ENCODE measurements at regions not wholly inside any gene's neighbourhood (a gene's known extent, or its start where the extent isn't known, plus 50 kb on each side); places are given as distances from the start of the nearest gene placed in this dataset.

GRCh38 chr6:90403489-90404381, 107.1 kb upstream of the BACH2 start:
- no peak for DNase-seq (ENCODE audit: low spot score)

GRCh38 chr6:90402831-90403192, 106.2 kb upstream of the BACH2 start:
- DNase-seq (ENCODE audit: low spot score) = no peak

- DNase-seq (ENCODE audit: low spot score) = no peak
These were observed 105.5 kb upstream of the BACH2 start for GRCh38 chr6:90401933-90402830.

GRCh38 chr6:90399970-90400369, 103.3 kb upstream of the BACH2 start:
- no peak for DNase-seq (ENCODE audit: low spot score)

- DNase-seq (ENCODE audit: low spot score) = no peak
These were observed 101.5 kb upstream of the BACH2 start for GRCh38 chr6:90397929-90398674.

DNA sequence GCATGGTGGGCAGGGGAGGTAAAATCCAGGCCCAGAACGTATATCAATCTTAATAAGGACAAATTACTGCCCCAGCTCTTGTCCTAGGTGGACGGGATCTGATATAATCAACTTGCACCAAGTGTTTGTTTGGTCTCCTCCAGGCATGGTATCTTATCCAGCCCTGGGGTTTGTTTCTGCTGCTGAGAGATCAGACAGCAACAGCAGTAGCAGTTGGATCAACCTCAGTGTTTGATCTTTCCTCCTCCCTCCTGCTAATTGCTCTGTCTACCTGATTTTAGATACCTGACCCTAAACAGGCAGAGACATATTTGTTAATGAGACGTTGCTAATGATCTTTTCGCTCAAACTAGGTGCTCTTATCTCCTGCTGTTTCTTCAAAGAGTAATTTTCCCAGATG, 100.4 kb upstream of the BACH2 start:
- no peak for DNase-seq (ENCODE audit: low spot score)

DNA sequence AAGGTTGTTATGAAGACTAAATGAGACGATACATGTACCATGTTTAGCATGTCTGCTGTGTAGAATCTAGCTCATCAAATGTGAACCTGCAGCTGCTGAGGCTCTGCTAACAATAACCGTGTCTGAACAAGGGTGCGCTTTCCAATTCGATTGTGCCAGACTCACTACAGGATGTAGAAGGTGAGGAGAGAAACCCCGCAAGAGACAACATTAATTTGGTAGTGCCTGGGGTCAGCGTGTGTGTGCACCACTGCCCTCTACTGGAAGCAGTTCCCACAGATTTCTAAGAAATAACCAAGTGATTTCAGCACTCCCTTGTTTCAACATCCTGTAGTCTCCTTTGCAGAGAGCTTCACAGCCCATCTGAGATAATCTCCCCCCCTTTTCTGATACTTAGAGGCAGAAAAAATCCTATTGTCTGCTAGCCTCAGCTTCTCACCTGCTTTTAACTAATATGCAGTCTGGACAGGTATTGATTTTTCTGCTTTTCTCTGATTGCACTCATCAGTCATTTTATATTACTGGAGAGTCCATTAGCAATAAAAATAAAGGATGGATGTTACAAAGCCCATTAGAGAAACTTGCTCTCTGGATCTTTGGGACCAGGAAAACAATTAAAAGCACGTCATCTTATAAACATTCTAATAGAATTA, 96.7 kb upstream of the BACH2 start:
- DNase-seq (ENCODE audit: low spot score) = peak; percentile 35

GRCh38 chr6:90390379-90390778, 93.7 kb upstream of the BACH2 start:
- no peak for DNase-seq (ENCODE audit: low spot score)

DNA sequence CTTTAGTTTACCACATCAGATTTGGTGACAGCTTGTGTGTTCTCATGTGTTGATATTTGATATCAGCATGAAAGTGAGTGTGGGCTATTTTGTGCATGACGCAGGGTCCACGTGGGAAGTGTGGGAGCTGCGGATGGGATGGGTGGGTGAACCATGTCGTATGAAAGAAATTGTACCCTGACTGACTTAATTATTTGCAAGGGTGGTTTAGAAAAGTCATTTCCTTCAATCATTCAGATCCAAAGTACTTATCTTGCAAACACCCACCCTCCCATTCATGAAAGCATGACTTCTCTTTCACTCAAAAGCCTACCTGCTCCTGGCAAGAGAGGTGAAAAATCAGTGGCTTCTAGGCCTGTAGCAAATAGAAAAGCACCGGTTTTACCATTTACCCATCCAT, 91.8 kb upstream of the BACH2 start:
- DNase-seq (ENCODE audit: low spot score) = peak; percentile 50

- no peak for DNase-seq (ENCODE audit: low spot score)
These were observed 91.2 kb upstream of the BACH2 start for GRCh38 chr6:90387826-90388225.

- DNase-seq (ENCODE audit: low spot score) = no peak
These were observed 90.7 kb upstream of the BACH2 start for GRCh38 chr6:90387383-90387775.

- DNase-seq (ENCODE audit: low spot score) = no peak
These were observed 90.0 kb upstream of the BACH2 start for GRCh38 chr6:90386399-90387382.

- no peak for DNase-seq (ENCODE audit: low spot score)
These were observed 89.2 kb upstream of the BACH2 start for GRCh38 chr6:90385759-90386313.

- no peak for DNase-seq (ENCODE audit: low spot score)
These were observed 88.1 kb upstream of the BACH2 start for GRCh38 chr6:90384720-90385119.

- no peak for DNase-seq (ENCODE audit: low spot score)
These were observed 86.7 kb upstream of the BACH2 start for GRCh38 chr6:90383196-90383822.

DNA sequence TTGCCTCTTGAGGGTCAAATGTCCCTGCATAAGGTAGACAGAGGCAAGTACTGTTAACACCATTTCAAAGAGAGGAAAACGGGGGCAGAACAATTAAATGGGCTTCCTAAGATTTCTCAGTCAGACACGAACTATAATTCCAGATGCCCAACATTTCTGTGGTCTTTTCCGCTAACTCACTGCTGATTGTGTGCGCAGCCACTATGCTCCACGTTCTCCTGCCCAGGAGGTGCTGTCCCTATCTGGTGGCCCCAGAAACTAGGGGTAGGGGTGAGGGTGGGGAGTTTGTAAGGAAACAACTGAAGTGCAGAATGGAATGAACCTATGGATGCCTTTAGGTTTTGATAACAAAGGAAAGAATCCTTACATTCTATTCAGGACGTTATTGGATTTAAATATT, 86.1 kb upstream of the BACH2 start:
- DNase-seq (ENCODE audit: low spot score) = no peak

DNA sequence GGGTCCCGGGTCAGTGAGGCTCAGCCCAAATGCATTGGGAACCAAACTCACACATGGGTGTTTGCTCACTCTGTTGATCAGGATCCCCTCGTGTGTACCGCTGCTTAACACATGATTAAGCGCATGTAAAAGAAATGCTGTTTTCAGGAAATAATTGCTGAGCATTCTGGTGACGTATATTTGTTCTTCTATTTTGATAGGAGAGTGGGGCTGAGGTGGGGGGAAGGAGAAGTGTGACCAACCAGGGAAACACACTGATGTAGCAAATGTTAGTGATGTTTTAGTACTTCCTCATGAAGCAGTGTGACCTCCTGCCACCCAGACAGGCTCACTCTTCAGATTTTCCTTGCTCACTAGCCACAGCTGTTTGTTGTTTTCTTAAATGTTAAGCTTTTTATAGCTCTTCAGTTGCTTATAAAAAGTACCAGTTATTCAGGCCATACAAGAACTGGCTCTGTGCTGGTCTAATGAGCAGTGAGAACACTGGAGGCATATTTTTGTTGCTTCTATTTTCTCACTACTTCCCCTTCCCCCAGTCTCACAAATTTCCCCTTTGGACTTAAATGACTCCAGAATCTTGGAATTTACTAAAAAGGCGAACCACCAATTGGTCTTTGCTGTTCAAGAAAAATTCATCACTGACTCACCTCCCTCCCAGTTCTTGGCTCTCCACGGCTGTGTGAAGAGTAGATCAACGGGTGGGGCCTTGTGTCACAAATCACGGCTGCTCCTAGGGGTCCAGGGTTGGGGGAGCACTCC, 79.2 kb upstream of the BACH2 start:
- no peak for DNase-seq (ENCODE audit: low spot score)

DNA sequence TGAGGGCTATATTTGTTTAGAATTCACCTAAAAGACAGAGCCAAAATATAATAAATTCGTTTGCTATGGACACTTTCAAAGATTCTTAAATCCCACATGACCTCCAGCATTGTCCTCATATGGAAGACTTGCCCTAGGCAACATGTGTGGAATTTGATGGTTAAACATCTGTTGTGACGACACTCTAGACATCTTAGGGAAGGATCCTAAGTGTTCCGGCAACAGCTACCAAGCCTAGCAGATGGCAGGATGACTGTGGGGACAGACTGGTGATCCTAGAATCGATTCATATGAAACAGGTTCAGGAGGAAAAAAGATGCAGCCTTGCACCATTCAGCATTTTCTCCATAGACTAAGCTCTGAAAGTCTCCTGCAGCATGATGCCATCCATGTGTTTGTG, 77.6 kb upstream of the BACH2 start:
- DNase-seq (ENCODE audit: low spot score) = no peak

- no peak for DNase-seq (ENCODE audit: low spot score)
These were observed 76.2 kb upstream of the BACH2 start for GRCh38 chr6:90372885-90373284.
